ENCODE measurements at regions not wholly inside any gene's neighbourhood (a gene's known extent, or its start where the extent isn't known, plus 50 kb on each side); places are given as distances from the start of the nearest gene placed in this dataset.

- DNase-seq (ENCODE audit: low read depth), result no peak
Observed at GRCh38 chr15:91473894-91474545, 374.0 kb downstream of the SV2B start.

GRCh38 chr15:91476861-91477260, 376.6 kb upstream of the SLCO3A1 start:
- no peak for DNase-seq (ENCODE audit: low read depth)

- no peak for DNase-seq (ENCODE audit: low read depth)
Observed at GRCh38 chr15:91478717-91479191, 374.8 kb upstream of the SLCO3A1 start.

- DNase-seq (ENCODE audit: low read depth), result no peak
Observed at GRCh38 chr15:91480426-91480825, 373.1 kb upstream of the SLCO3A1 start.

- DNase-seq (ENCODE audit: low read depth), result no peak
Observed at GRCh38 chr15:91482799-91483198, 370.7 kb upstream of the SLCO3A1 start.

- no peak for DNase-seq (ENCODE audit: low read depth)
Observed at GRCh38 chr15:91484141-91484540, 369.4 kb upstream of the SLCO3A1 start.

GRCh38 chr15:91488452-91488851, 365.1 kb upstream of the SLCO3A1 start:
- no peak for DNase-seq (ENCODE audit: low read depth)

GRCh38 chr15:91490211-91490610, 363.3 kb upstream of the SLCO3A1 start:
- no peak for DNase-seq (ENCODE audit: low read depth)

GRCh38 chr15:91491101-91491950, 362.2 kb upstream of the SLCO3A1 start:
- no peak for DNase-seq (ENCODE audit: low read depth)

- no peak for DNase-seq (ENCODE audit: low read depth)
Observed at GRCh38 chr15:91496754-91497691, 356.5 kb upstream of the SLCO3A1 start.

GRCh38 chr15:91498046-91498748, 355.3 kb upstream of the SLCO3A1 start:
- no peak for DNase-seq (ENCODE audit: low read depth)

- DNase-seq (ENCODE audit: low read depth), result no peak
Observed at GRCh38 chr15:91498749-91499062, 354.8 kb upstream of the SLCO3A1 start.

GRCh38 chr15:91499774-91500383, 353.6 kb upstream of the SLCO3A1 start:
- no peak for DNase-seq (ENCODE audit: low read depth)

GRCh38 chr15:91508633-91509032, 344.9 kb upstream of the SLCO3A1 start:
- no peak for DNase-seq (ENCODE audit: low read depth)

- no peak for DNase-seq (ENCODE audit: low read depth)
Observed at GRCh38 chr15:91514147-91514546, 339.4 kb upstream of the SLCO3A1 start.

GRCh38 chr15:91515188-91515754, 338.2 kb upstream of the SLCO3A1 start:
- DNase-seq (ENCODE audit: low read depth), result no peak

- no peak for DNase-seq (ENCODE audit: low read depth)
Observed at GRCh38 chr15:91516866-91517265, 336.6 kb upstream of the SLCO3A1 start.

GRCh38 chr15:91517491-91518200, 335.9 kb upstream of the SLCO3A1 start:
- DNase-seq (ENCODE audit: low read depth), result no peak

- DNase-seq (ENCODE audit: low read depth), result no peak
Observed at GRCh38 chr15:91520850-91521249, 332.7 kb upstream of the SLCO3A1 start.

GRCh38 chr15:91521548-91521947, 332.0 kb upstream of the SLCO3A1 start:
- no peak for DNase-seq (ENCODE audit: low read depth)

Data from stimulated activated CD8-positive, alpha-beta memory T cell treated with anti-CD3 and anti-CD28 coated beads, Interleukin-15, amount 100 ng/mL, for 24 hours (primary cell).